ENCODE measurements at regions not wholly inside any gene's neighbourhood (a gene's known extent, or its start where the extent isn't known, plus 50 kb on each side); places are given as distances from the start of the nearest gene placed in this dataset.

GRCh38 chr10:110373059-110373458, 68.3 kb upstream of the SMNDC1 start:
- POLR2A ChIA-PET (ENCODE audit: low non-redundant PET) = no interaction called here

GRCh38 chr10:110373857-110374654, 69.3 kb upstream of the SMNDC1 start:
- ChIA-PET CTCF (no interaction called here), POLR2A (ENCODE audit: low non-redundant PET) (no interaction called here)
- no peak overlapping the region; the same call in 1 of the 2 replicates for H3K27ac ChIP-seq
- no peak for DNase-seq (ENCODE audit: low spot score)
- TF ChIP-seq CTCF (conservative IDR thresholded peaks at IDR 0.05; ENCODE audit: low read depth) = no peak

More at GRCh38 chr10:110373059-110373458, 68.3 kb upstream of the SMNDC1 start:
- no peak for TF ChIP-seq CTCF (conservative IDR thresholded peaks at IDR 0.05; ENCODE audit: low read depth)
- CTCF ChIA-PET = no interaction called here
- DNase-seq (ENCODE audit: low spot score) = no peak
- no peak overlapping the region; the same call in 1 of the 2 replicates for H3K27ac ChIP-seq

GRCh38 chr10:110375121-110375520, 70.4 kb upstream of the SMNDC1 start:
- no peak overlapping the region for H3K27ac ChIP-seq
- no peak for TF ChIP-seq CTCF (conservative IDR thresholded peaks at IDR 0.05; ENCODE audit: low read depth)
- ChIA-PET CTCF (interaction anchor here (0.6 kb wide), 1 partner anchor 105 kb away, joined by 3 read pairs; no protein-coding TSS in a partner anchor), POLR2A (ENCODE audit: low non-redundant PET) (no interaction called here)
- no peak for DNase-seq (ENCODE audit: low spot score)

GRCh38 chr10:110376021-110376766, 71.5 kb upstream of the SMNDC1 start:
- CTCF ChIA-PET = no interaction called here

GRCh38 chr10:110376767-110377160, 72.0 kb upstream of the SMNDC1 start:
- no peak for DNase-seq (ENCODE audit: low spot score)
- TF ChIP-seq CTCF (conservative IDR thresholded peaks at IDR 0.05; ENCODE audit: low read depth) = no peak
- H3K27ac ChIP-seq = no peak overlapping the region
- ChIA-PET POLR2A (ENCODE audit: low non-redundant PET) (no interaction called here), CTCF (no interaction called here)

More at GRCh38 chr10:110376021-110376766, 71.5 kb upstream of the SMNDC1 start:
- TF ChIP-seq CTCF (conservative IDR thresholded peaks at IDR 0.05; ENCODE audit: low read depth) = no peak
- no peak overlapping the region for H3K27ac ChIP-seq
- POLR2A ChIA-PET (ENCODE audit: low non-redundant PET) = no interaction called here
- no peak for DNase-seq (ENCODE audit: low spot score)

- ChIA-PET CTCF (no interaction called here), POLR2A (ENCODE audit: low non-redundant PET) (no interaction called here)
- H3K27ac ChIP-seq = no peak overlapping the region
- no peak for TF ChIP-seq CTCF (conservative IDR thresholded peaks at IDR 0.05; ENCODE audit: low read depth)
- DNase-seq (ENCODE audit: low spot score) = no peak
These were observed 73.3 kb upstream of the SMNDC1 start for GRCh38 chr10:110378006-110378405.

All from RWPE1 (cell line).